Naive thymus-derived CD4-positive, alpha-beta T cell (primary cell): ENCODE measurements at regions not wholly inside any gene's neighbourhood (a gene's known extent, or its start where the extent isn't known, plus 50 kb on each side); places are given as distances from the start of the nearest gene placed in this dataset.

Experiments used
- ATAC-seq: fragments of 150-1000 bp; cut with Tn5 transposase; 2 replicates; pipeline ENCODE4 v1.10.0; 2021; ENCODE audit warnings: mild to moderate bottlenecking, moderate library complexity
- CTCF ChIA-PET: fragments of 350-600 bp; sonication (Branson Sonifier 250); formaldehyde crosslinking; loops from one replicate; lab custom pipeline; 2021; ENCODE audit warnings: antibody characterized with exemption; lab: Charles Lee
- POLR2A ChIA-PET: fragments of 350-600 bp; sonication (Branson Sonifier 250); formaldehyde crosslinking; loops from one replicate; lab custom pipeline; 2021; ENCODE audit warnings: antibody characterized with exemption, inconsistent platforms; lab: Charles Lee
- DNase-seq, 9 donors: peaks; one replicate each; pipeline versions ENCODE4 v3.0.0 to v3.0.0-alpha.2; 2020 to 2022; ENCODE audit warnings: mixed read lengths in 1 of 9
- H3K27ac ChIP-seq: one replicate; pipeline ENCODE4 v1.7.0; 2013; ENCODE audit warnings: mild to moderate bottlenecking, low read depth, low read length, moderate library complexity
- H3K27me3 ChIP-seq, 2 donors: one replicate each; pipeline ENCODE4 v1.7.0; 2013; ENCODE audit warnings: low read length in 2 of 2, mild to moderate bottlenecking in 2 of 2, moderate library complexity in 2 of 2; ENCODE audit not compliant: control insufficient read depth in 2 of 2, insufficient read depth in 2 of 2
- H3K36me3 ChIP-seq, 3 experiments: 1 replicate in 2 of 3; 2 replicates in 1 of 3; pipeline ENCODE4 v1.7.0; 2013; ENCODE audit warnings: low read length in 3 of 3, mild to moderate bottlenecking in 3 of 3, moderate library complexity in 1 of 3; ENCODE audit not compliant: insufficient read depth in 3 of 3, control insufficient read depth in 2 of 3
- H3K4me1 ChIP-seq, 2 donors: one replicate each; pipeline ENCODE4 v1.7.0; 2013; ENCODE audit warnings: low read length in 2 of 2, mild to moderate bottlenecking in 2 of 2, moderate library complexity in 1 of 2; ENCODE audit not compliant: control insufficient read depth in 2 of 2, insufficient read depth in 2 of 2
- H3K4me3 ChIP-seq: 2 replicates; pipeline ENCODE4 v1.7.0; 2013; ENCODE audit warnings: mild to moderate bottlenecking, low read length
- H3K9me3 ChIP-seq, 3 experiments: 1 replicate in 2 of 3; 2 replicates in 1 of 3; pipeline ENCODE4 v1.7.0; 2013; ENCODE audit warnings: low read length in 3 of 3; ENCODE audit not compliant: control insufficient read depth in 2 of 3
- H3K27ac Mint-ChIP-seq, 9 donors: one replicate each; pipeline ENCODE4 v1.8.0; 2020 to 2022; ENCODE audit warnings: mixed read lengths in 9 of 9, mild to moderate bottlenecking in 8 of 9, moderate library complexity in 5 of 9, inconsistent platforms in 2 of 9
- H3K27me3 Mint-ChIP-seq, 5 donors: one replicate each; pipeline ENCODE4 v1.8.0; 2021 to 2022; ENCODE audit warnings: mixed read lengths in 5 of 5, mild to moderate bottlenecking in 1 of 5
- H3K36me3 Mint-ChIP-seq, 5 donors: one replicate each; pipeline ENCODE4 v1.8.0; 2020 to 2022; ENCODE audit warnings: mixed read lengths in 5 of 5, mild to moderate bottlenecking in 3 of 5, inconsistent platforms in 1 of 5
- H3K4me1 Mint-ChIP-seq, 7 donors: one replicate each; pipeline ENCODE4 v1.8.0; 2020 to 2022; ENCODE audit warnings: mixed read lengths in 7 of 7, mild to moderate bottlenecking in 3 of 7, inconsistent platforms in 1 of 7
- H3K4me3 Mint-ChIP-seq, 10 donors: one replicate each; pipeline ENCODE4 v1.8.0; 2020 to 2022; ENCODE audit warnings: mild to moderate bottlenecking in 10 of 10, mixed read lengths in 10 of 10, moderate library complexity in 6 of 10, inconsistent platforms in 2 of 10
- H3K9me3 Mint-ChIP-seq, 11 donors: one replicate each; pipeline ENCODE4 v1.8.0; 2020 to 2022; ENCODE audit warnings: mixed read lengths in 11 of 11, mild to moderate bottlenecking in 4 of 11, inconsistent platforms in 1 of 11, moderate library complexity in 1 of 11
- intact Hi-C, 2 donors: fragments of 100-400 bp; cut with micrococcal nuclease; formaldehyde crosslinking; loops; one replicate each; pipeline ENCODE4 v1.15.1; 2023

DNA sequence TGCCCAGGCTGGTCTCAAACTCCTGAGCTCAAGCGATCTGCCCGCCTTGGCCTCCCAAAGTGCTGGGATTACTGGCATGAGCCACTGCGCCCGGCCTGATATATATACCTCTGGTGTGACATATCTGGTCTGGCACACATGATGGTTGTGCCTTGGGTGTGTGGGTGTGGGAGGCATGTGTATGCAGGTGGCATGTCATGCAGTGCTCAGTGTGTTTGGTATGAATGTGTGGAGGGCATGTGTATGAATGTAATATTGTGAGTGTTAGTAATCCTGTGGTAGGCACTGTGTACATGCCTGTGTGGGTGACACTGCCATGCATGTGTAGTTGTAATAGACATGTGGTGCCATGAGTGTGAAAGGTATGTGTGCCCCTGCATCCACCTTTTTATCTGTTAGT is 179.3 kb upstream of the GOT2 start:
- intact Hi-C loops: no loop called here
- Histone ChIP-seq H3K27ac (no peak overlapping the region), H3K4me3 (no peak overlapping the region), H3K27me3 (no peaks in the 10 kb centered on the region), H3K9me3 (no peaks in the 10 kb centered on the region), H3K36me3 (no peaks in the 10 kb centered on the region), H3K4me1 (no peaks in the 10 kb centered on the region)
- Mint-ChIP-seq H3K27ac (no peak overlapping the region), H3K27me3 (no peaks in the 10 kb centered on the region), H3K36me3 (no peaks in the 10 kb centered on the region), H3K4me3 (no peak overlapping the region), H3K9me3 (peaks cover 3 to 21% (median 10%) of the 10 kb centered on the region in 11 donors), H3K4me1 (no peaks in the 10 kb centered on the region)
- ChIA-PET CTCF (no interaction called here), POLR2A (no interaction called here)
- no peak for DNase-seq
- no peak for ATAC-seq

DNA sequence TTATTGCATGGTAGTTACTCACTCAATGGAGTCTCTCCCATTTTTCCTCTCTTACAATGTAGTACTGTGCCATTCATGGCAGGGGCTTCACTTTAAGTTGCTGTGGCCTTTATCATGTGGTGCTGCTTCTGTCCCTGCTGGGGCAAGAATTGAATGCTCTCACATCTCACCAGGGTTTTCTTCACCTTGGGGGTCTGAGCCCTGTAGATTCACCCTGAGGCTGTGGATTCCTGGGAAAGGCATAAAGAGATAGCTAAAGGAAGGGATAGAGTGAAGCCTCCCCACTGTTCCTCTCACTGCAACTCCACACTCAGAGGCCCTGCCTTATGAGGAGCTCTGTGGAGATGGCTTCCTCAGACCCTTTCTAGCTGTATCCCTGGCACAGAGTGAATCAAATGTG is 178.5 kb upstream of the GOT2 start:
- no peaks in the 10 kb centered on the region for H3K27me3 Mint-ChIP-seq
- no peaks in the 10 kb centered on the region for H3K4me1 Mint-ChIP-seq

GRCh38 chr16:58906981-58907715 is 173.0 kb upstream of the GOT2 start:
- no peaks in the 10 kb centered on the region for H3K4me1 Mint-ChIP-seq
- H3K27ac ChIP-seq: no peak overlapping the region
- ChIA-PET POLR2A (no interaction called here), CTCF (no interaction called here)
- peaks cover 0 to 15% (median 0%) of the 10 kb centered on the region in 11 donors for H3K9me3 Mint-ChIP-seq
- H3K36me3 Mint-ChIP-seq: no peaks in the 10 kb centered on the region
- H3K36me3 ChIP-seq: no peaks in the 10 kb centered on the region
- intact Hi-C loops: no loop called here
- H3K4me3 Mint-ChIP-seq: no peak overlapping the region
- no peak for ATAC-seq
- H3K27me3 Mint-ChIP-seq: no peaks in the 10 kb centered on the region
- H3K4me1 ChIP-seq: no peaks in the 10 kb centered on the region
- no peaks in the 10 kb centered on the region for H3K27me3 ChIP-seq
- H3K9me3 ChIP-seq: no peaks in the 10 kb centered on the region
- no peak overlapping the region for H3K27ac Mint-ChIP-seq
- H3K4me3 ChIP-seq: no peak overlapping the region
- no peak for DNase-seq

More for the DNA sequence above, 178.5 kb upstream of the GOT2 start:
- Histone ChIP-seq H3K27ac (no peak overlapping the region), H3K4me3 (no peak overlapping the region), H3K4me1 (no peaks in the 10 kb centered on the region), H3K36me3 (no peaks in the 10 kb centered on the region), H3K27me3 (no peaks in the 10 kb centered on the region), H3K9me3 (no peaks in the 10 kb centered on the region)
- Mint-ChIP-seq H3K27ac (no peak overlapping the region), H3K36me3 (no peaks in the 10 kb centered on the region), H3K9me3 (peaks cover under 1 to 20% (median 8%) of the 10 kb centered on the region in 11 donors), H3K4me3 (no peak overlapping the region)
- ATAC-seq: no peak
- intact Hi-C loops: no loop called here
- ChIA-PET POLR2A (no interaction called here), CTCF (no interaction called here)
- no peak for DNase-seq

DNA sequence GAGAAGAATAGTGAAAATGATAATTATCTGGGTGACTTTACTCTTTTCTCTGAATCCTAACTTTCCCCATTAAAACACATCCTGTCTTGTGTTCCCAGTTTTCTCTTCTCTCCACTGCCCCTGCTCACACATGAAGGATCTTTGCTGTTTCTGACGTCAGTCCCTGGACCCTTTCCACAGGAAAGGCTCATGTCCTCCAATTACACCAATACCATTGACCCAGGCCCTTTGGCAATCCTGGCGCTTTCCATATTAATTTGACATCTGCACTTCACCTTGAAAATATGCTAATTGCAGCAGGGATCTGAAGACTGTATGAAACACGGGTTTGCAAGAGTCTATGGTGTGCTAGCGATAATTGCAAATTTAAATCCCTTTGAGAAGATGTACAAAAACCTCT is 170.2 kb upstream of the GOT2 start:
- ChIA-PET CTCF (no interaction called here), POLR2A (no interaction called here)
- ATAC-seq: no peak
- H3K4me1 Mint-ChIP-seq: no peaks in the 10 kb centered on the region
- H3K36me3 ChIP-seq: no peaks in the 10 kb centered on the region
- DNase-seq: no peak
- H3K9me3 Mint-ChIP-seq: peaks cover 0 to 11% (median 0%) of the 10 kb centered on the region in 11 donors
- no peaks in the 10 kb centered on the region for H3K36me3 Mint-ChIP-seq
- no peaks in the 10 kb centered on the region for H3K27me3 ChIP-seq
- H3K27ac ChIP-seq: no peak overlapping the region
- no peak overlapping the region for H3K27ac Mint-ChIP-seq
- intact Hi-C loops: no loop called here
- H3K27me3 Mint-ChIP-seq: peaks cover 0 to 5% (median 0%) of the 10 kb centered on the region in 5 donors
- no peak overlapping the region for H3K4me3 ChIP-seq
- H3K4me1 ChIP-seq: no peaks in the 10 kb centered on the region
- H3K4me3 Mint-ChIP-seq: no peak overlapping the region
- no peaks in the 10 kb centered on the region for H3K9me3 ChIP-seq

GRCh38 chr16:58889516-58889915 is 155.4 kb upstream of the GOT2 start:
- Mint-ChIP-seq H3K9me3 (peaks cover 0 to 15% (median 5%) of the 10 kb centered on the region in 11 donors), H3K27ac (no peak overlapping the region), H3K4me3 (no peak overlapping the region), H3K36me3 (no peaks in the 10 kb centered on the region), H3K4me1 (peaks cover 0 to 2% (median 0%) of the 10 kb centered on the region in 7 donors), H3K27me3 (peaks cover 0 to 9% (median 7%) of the 10 kb centered on the region in 5 donors)
- no peak for DNase-seq
- Histone ChIP-seq H3K27ac (no peak overlapping the region), H3K9me3 (no peaks in the 10 kb centered on the region), H3K4me1 (no peaks in the 10 kb centered on the region), H3K36me3 (no peaks in the 10 kb centered on the region), H3K27me3 (no peaks in the 10 kb centered on the region), H3K4me3 (no peak overlapping the region)
- POLR2A ChIA-PET: no interaction called here
- CTCF ChIA-PET: no interaction called here
- no peak for ATAC-seq
- intact Hi-C loops: no loop called here

DNA sequence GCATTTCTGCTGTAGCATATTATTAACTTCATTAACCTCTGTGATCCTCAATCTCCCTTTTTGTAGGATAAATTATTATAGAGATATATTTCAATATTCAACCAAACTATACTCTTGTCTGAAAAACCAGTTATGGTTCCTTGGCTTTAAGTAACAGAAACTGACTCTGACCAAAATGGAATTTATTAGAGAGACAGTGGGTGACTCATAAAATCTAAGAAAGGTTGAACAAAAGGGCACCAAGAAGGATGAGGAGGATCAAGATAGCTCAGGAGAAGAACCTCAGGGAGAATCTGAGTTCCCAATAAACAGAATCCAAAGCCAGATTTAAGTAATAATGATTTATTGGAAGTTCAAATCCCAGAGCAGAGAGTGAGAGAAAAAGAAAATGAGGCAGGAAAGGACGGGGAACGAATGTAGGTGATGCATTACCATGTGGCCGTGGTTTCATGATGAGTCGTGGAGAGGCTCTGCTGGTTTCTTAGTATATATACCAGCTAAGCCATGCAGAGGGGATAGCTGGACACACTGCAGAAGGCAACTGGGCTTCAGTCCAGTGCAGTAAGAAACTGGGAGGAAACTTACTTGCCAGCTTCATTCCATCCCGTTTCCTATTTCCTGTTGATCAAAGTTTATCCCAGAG is 151.5 kb upstream of the GOT2 start:
- ChIA-PET POLR2A (no interaction called here), CTCF (interaction anchor here (0.6 kb wide), 1 partner anchor 14 kb away, joined by 3 read pairs; no protein-coding TSS in a partner anchor)
- H3K27ac Mint-ChIP-seq: no peak overlapping the region
- H3K27ac ChIP-seq: no peak overlapping the region
- intact Hi-C loops: no loop called here
- ATAC-seq: no peak
- no peak overlapping the region for H3K4me3 ChIP-seq
- peaks cover 0 to 12% (median 3%) of the 10 kb centered on the region in 11 donors for H3K9me3 Mint-ChIP-seq
- H3K36me3 ChIP-seq: no peaks in the 10 kb centered on the region
- no peaks in the 10 kb centered on the region for H3K36me3 Mint-ChIP-seq
- no peak overlapping the region for H3K4me3 Mint-ChIP-seq
- no peaks in the 10 kb centered on the region for H3K9me3 ChIP-seq
- peaks cover 0 to 25% (median 20%) of the 10 kb centered on the region in 5 donors for H3K27me3 Mint-ChIP-seq
- H3K4me1 ChIP-seq: no peaks in the 10 kb centered on the region
- no peak for DNase-seq
- peaks cover 0 to 4% (median 0%) of the 10 kb centered on the region in 7 donors for H3K4me1 Mint-ChIP-seq
- no peaks in the 10 kb centered on the region for H3K27me3 ChIP-seq

GRCh38 chr16:58884141-58884540 is 150.0 kb upstream of the GOT2 start:
- Histone ChIP-seq H3K4me3 (no peak overlapping the region), H3K4me1 (no peaks in the 10 kb centered on the region), H3K9me3 (no peaks in the 10 kb centered on the region), H3K27ac (no peak overlapping the region), H3K36me3 (no peaks in the 10 kb centered on the region), H3K27me3 (no peaks in the 10 kb centered on the region)
- DNase-seq (no peak), ATAC-seq (no peak)
- no peak overlapping the region for H3K27ac Mint-ChIP-seq
- ChIA-PET POLR2A (no interaction called here), CTCF (no interaction called here)
- H3K36me3 Mint-ChIP-seq: no peaks in the 10 kb centered on the region
- no peak overlapping the region for H3K4me3 Mint-ChIP-seq
- H3K9me3 Mint-ChIP-seq: peaks cover 0 to 17% (median 5%) of the 10 kb centered on the region in 11 donors
- H3K27me3 Mint-ChIP-seq: peaks cover 0 to 30% (median 21%) of the 10 kb centered on the region in 5 donors
- H3K4me1 Mint-ChIP-seq: peaks cover 0 to 4% (median 0%) of the 10 kb centered on the region in 7 donors
- intact Hi-C loops: no loop called here
